Ureter (tissue), 1 donor: ENCODE measurements at regions not wholly inside any gene's neighbourhood (a gene's known extent, or its start where the extent isn't known, plus 50 kb on each side); places are given as distances from the start of the nearest gene placed in this dataset.

Experiments
- DNase-seq: peaks from one replicate; pipeline ENCODE4 v3.0.0-alpha.2; 2020; ENCODE audit warnings: low spot score
- donor health status: DM: yes; HTN: yes; CAD: no.

- no peak for DNase-seq
These were observed 59.4 kb upstream of the C5orf46 start for GRCh38 chr5:147965715-147966114.

DNA sequence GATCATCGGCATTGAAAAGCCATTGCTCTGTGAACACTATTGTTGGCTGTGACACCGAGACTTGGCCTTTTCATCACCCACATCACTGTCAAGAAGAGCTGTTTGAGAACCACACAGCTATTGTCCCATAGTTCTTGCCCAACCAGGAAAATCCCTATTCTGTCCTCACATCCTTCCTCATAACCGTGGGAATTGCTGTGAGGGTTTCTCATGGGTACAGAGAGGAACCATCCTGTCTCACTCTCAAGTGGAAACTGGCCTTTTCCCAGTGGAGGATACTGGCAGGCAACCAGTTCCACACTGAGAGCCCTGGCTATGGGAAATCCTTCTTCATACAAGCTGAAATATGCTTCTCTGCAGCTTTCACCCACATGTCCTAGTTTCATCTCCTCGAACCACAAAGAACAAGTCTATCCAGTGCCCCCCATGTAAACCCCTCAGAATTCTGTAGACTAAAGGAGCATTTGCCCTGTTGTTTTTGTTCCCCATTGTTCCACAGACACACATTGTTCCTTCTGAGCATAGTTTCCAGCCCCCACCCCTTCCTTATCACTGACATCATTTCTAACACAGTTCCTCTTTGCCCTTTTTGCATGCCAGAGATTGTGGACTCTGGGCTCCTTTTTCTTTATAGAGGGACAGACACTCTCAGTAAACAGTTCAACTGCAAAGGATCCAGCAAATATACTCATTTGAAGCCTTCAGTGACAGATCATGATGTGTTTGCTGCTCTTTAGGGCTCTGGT lies 57.8 kb upstream of the C5orf46 start:
- DNase-seq = no peak

DNA sequence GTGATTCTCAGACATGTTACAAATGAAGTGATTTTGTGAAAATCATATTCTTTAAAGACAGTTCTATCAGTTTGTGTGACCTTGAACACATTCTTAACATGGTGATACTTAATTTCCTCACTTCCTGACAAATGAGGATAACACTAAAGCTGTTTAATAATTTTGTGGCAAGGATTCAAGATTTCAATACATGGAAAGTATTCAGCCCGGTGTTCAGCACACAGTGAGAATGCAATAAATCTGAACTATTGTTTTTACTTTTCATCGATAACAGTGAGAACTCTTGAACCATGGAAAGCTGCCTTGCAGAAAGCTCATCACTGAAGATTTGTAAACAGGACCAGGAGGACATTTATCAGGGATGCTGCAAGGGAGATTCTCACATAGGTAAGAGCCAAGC lies 57.1 kb upstream of the C5orf46 start:
- no peak for DNase-seq

GRCh38 chr5:147961208-147961749 lies 54.9 kb upstream of the C5orf46 start:
- no peak for DNase-seq

DNA sequence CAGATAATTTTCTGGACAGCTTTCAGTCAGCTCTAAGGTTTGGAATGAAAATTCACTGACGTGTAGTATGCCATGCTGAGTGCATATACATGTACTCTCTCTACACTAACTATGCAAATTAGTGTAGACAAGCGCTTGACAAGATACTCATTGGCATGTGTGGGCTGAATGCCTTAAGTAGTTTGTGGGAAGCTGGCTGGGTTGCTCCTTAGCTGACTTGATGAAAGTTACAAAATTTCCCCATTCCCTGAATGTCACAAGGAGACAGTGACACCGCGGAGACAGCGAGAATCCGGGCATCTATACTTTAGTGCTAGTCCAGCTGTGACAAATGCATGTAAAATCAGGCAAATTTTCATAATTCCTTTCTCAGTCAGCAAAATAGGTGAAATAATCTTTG lies 51.6 kb upstream of the C5orf46 start:
- DNase-seq = no peak

GRCh38 chr5:147956842-147957223 lies 50.5 kb upstream of the C5orf46 start:
- peak; percentile 50 for DNase-seq

DNA sequence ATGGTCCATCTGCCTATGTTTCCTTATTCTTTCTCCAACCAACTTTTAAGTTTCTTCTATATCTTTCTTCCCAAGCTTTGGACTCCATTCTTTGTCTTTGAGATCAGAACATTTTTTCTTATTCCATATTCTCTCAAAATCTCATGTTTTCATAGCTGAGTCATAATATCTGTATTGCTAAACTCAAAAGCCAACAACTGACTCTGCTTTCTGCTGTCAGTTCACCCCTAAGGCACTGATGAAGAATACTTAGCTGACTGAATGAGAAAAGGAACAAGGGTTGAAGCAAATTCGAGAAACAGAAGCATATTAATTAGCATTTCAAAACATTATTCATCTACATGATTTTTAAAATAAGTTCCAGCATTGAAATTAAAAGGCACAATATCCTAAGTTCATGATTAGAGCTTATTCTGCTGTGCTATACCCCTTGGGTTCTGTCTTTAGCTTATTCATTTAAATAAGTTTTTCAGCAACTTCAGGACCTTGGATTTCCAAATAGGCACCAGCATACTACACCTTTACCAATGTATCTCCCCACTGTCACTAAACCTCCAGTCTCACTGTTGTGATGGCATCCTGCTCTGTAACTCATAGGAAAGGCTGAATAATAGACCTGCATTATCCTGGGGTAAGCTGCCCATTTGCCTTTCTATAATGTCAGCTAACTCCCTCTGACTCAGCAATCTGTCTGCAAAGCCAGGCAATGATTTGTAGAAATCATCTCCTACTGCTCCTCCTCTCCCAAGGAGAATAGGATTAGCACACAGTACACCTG lies 49.9 kb upstream of the C5orf46 start:
- no peak for DNase-seq
